Mesenchymal stem cell (in vitro differentiated cells and primary cell): ENCODE measurements at regions not wholly inside any gene's neighbourhood (a gene's known extent, or its start where the extent isn't known, plus 50 kb on each side); places are given as distances from the start of the nearest gene placed in this dataset.

Experiments
- DNase-seq: peaks from one replicate; pipeline ENCODE4 v3.0.0-alpha.2; 2013
- H2AFZ ChIP-seq: one replicate; pipeline ENCODE4 v1.6.1; 2013; ENCODE audit warnings: low read depth, mild to moderate bottlenecking, control low read depth, inconsistent platforms, low read length, moderate library complexity
- H2AK5ac ChIP-seq: 2 replicates; pipeline ENCODE4 v1.6.1; 2013; ENCODE audit warnings: low read length, moderate library complexity, mild to moderate bottlenecking, inconsistent platforms; ENCODE audit not compliant: severe bottlenecking
- H2BK120ac ChIP-seq: one replicate; pipeline ENCODE4 v1.6.1; 2013; ENCODE audit warnings: low read depth, mild to moderate bottlenecking, inconsistent platforms, low read length, moderate library complexity
- H2BK12ac ChIP-seq, 2 experiments: one replicate each; pipeline ENCODE4 v1.6.1; 2013; ENCODE audit warnings: inconsistent platforms in 2 of 2, low read length in 2 of 2, mild to moderate bottlenecking in 2 of 2, moderate library complexity in 2 of 2, control low read depth in 1 of 2
- H2BK15ac ChIP-seq: one replicate; pipeline ENCODE4 v1.6.1; 2013; ENCODE audit warnings: mild to moderate bottlenecking, low read depth, inconsistent platforms; ENCODE audit not compliant: poor library complexity, severe bottlenecking
- H2BK5ac ChIP-seq: 2 replicates; pipeline ENCODE4 v1.6.1; 2013; ENCODE audit warnings: low read depth, mild to moderate bottlenecking, low read length, control low read depth, inconsistent platforms; ENCODE audit not compliant: poor library complexity, severe bottlenecking
- H3K14ac ChIP-seq, 2 experiments: one replicate each; pipeline ENCODE4 v1.6.1; 2013; ENCODE audit warnings: inconsistent platforms in 2 of 2, low read length in 2 of 2, control low read depth in 1 of 2, mild to moderate bottlenecking in 1 of 2, moderate library complexity in 1 of 2
- H3K18ac ChIP-seq, 2 experiments: one replicate each; pipeline ENCODE4 v1.6.1; 2013; ENCODE audit warnings: inconsistent platforms in 2 of 2, low read length in 2 of 2, control low read depth in 1 of 2, low read depth in 1 of 2, mild to moderate bottlenecking in 1 of 2
- H3K23ac ChIP-seq, 2 experiments: one replicate each; pipeline ENCODE4 v1.6.1; 2013; ENCODE audit warnings: inconsistent platforms in 2 of 2, low read length in 2 of 2, mild to moderate bottlenecking in 2 of 2, moderate library complexity in 2 of 2, control low read depth in 1 of 2
- H3K27ac ChIP-seq: 2 replicates; pipeline ENCODE4 v1.5.1; 2013; ENCODE audit warnings: mild to moderate bottlenecking, moderate library complexity, low read length, control low read depth, inconsistent platforms; ENCODE audit not compliant: poor library complexity, severe bottlenecking
- H3K27me3 ChIP-seq, 2 experiments: 2 replicates each; pipeline versions ENCODE4 v1.6.1 to v1.7.0; 2013; ENCODE audit warnings: low read length in 2 of 2, mild to moderate bottlenecking in 2 of 2, moderate library complexity in 2 of 2, control low read depth in 1 of 2, inconsistent platforms in 1 of 2; ENCODE audit not compliant: control insufficient read depth in 1 of 2, insufficient read depth in 1 of 2
- H3K36me3 ChIP-seq, 2 experiments: 2 replicates each; pipeline versions ENCODE4 v1.6.1 to v1.7.0; 2013; ENCODE audit warnings: low read length in 2 of 2, control low read depth in 1 of 2, inconsistent platforms in 1 of 2, low read depth in 1 of 2, mild to moderate bottlenecking in 1 of 2; ENCODE audit not compliant: insufficient read depth in 2 of 2, control insufficient read depth in 1 of 2
- H3K4ac ChIP-seq, 2 experiments: one replicate each; pipeline ENCODE4 v1.6.1; 2013; ENCODE audit warnings: inconsistent platforms in 2 of 2, low read length in 2 of 2, mild to moderate bottlenecking in 2 of 2, moderate library complexity in 2 of 2, control low read depth in 1 of 2, low read depth in 1 of 2
- H3K4me1 ChIP-seq: 2 replicates; pipeline ENCODE4 v1.6.1; 2013; ENCODE audit warnings: low read depth, low read length, control low read depth; ENCODE audit not compliant: control insufficient read depth, insufficient read depth
- H3K4me2 ChIP-seq: 2 replicates; pipeline ENCODE4 v1.6.1; 2013; ENCODE audit warnings: low read length, mild to moderate bottlenecking, inconsistent platforms; ENCODE audit not compliant: poor library complexity, severe bottlenecking
- H3K4me3 ChIP-seq, 2 experiments: 2 replicates each; pipeline versions ENCODE4 v1.5.1 to v1.7.0; 2013; ENCODE audit warnings: low read length in 2 of 2, mild to moderate bottlenecking in 2 of 2, control low read depth in 1 of 2, low read depth in 1 of 2; ENCODE audit not compliant: insufficient read depth in 1 of 2
- H3K79me1 ChIP-seq: replicated peaks from 2 replicates; pipeline ENCODE4 v1.6.1; 2013; ENCODE audit warnings: mild to moderate bottlenecking, control low read depth, low read length, inconsistent platforms; ENCODE audit not compliant: poor library complexity, severe bottlenecking
- H3K9ac ChIP-seq: 2 replicates; pipeline ENCODE4 v1.7.0; 2013; ENCODE audit warnings: mild to moderate bottlenecking, low read length, moderate library complexity
- H3K9me3 ChIP-seq: 2 replicates; pipeline ENCODE4 v1.7.0; 2013; ENCODE audit warnings: mild to moderate bottlenecking, low read length; ENCODE audit not compliant: control insufficient read depth
- H4K8ac ChIP-seq: one replicate; pipeline ENCODE4 v1.6.1; 2013; ENCODE audit warnings: inconsistent platforms, mild to moderate bottlenecking, low read length, moderate library complexity
- H4K91ac ChIP-seq: one replicate; pipeline ENCODE4 v1.6.1; 2013; ENCODE audit warnings: mild to moderate bottlenecking, low read length, inconsistent platforms
- WGBS: methylation state at CpG from one replicate; pipeline ENCODE4 v1.1.7; 2013; ENCODE audit warnings: mixed read lengths; 5-methylcytosine and 5-hydroxymethylcytosine counted together

GRCh38 chr5:54764102-54765090 is 221.0 kb downstream of the ESM1 start:
- 95% methylated on average over 5 of the region's 5 CpGs for WGBS
- Histone ChIP-seq H3K27ac (no peak overlapping the region), H3K4me1 (peaks cover 2% of the 10 kb centered on the region), H2AFZ (peak overlapping the region; percentile 19), H2BK120ac (peak overlapping the region; percentile 27), H3K9ac (no peak overlapping the region), H3K4ac (peak overlapping the region in 1 of 2 experiments; percentile 29), H2BK5ac (no peak overlapping the region), H3K4me2 (no peak overlapping the region), H2BK15ac (no peak overlapping the region), H3K36me3 (no peaks in the 10 kb centered on the region), H3K23ac (no peak overlapping the region), H3K79me1 (no peaks in the 10 kb centered on the region), H3K27me3 (no peaks in the 10 kb centered on the region), H4K91ac (no peak overlapping the region), H3K4me3 (no peak overlapping the region), H3K14ac (peak overlapping the region in 1 of 2 experiments; percentile 74), H4K8ac (no peak overlapping the region), H3K9me3 (no peaks in the 10 kb centered on the region), H2BK12ac (peak overlapping the region; percentile 11 to 81), H3K18ac (peak overlapping the region; percentile 19 to 72), H2AK5ac (no peak overlapping the region)
- DNase-seq: no peak

- Histone ChIP-seq H2AFZ (no peak overlapping the region), H3K79me1 (no peaks in the 10 kb centered on the region), H3K4me1 (peaks cover 2% of the 10 kb centered on the region), H2BK5ac (no peak overlapping the region), H2BK120ac (no peak overlapping the region), H3K27ac (no peak overlapping the region), H3K4me2 (no peak overlapping the region), H4K91ac (no peak overlapping the region), H3K23ac (no peak overlapping the region), H2AK5ac (no peak overlapping the region), H4K8ac (no peak overlapping the region), H3K18ac (no peak overlapping the region), H3K27me3 (no peaks in the 10 kb centered on the region), H3K9me3 (no peaks in the 10 kb centered on the region), H3K9ac (peak overlapping the region; percentile 40), H3K4me3 (no peak overlapping the region), H3K36me3 (no peaks in the 10 kb centered on the region), H3K4ac (no peak overlapping the region), H2BK12ac (no peak overlapping the region), H3K14ac (no peak overlapping the region), H2BK15ac (no peak overlapping the region)
- peak; percentile 94 for DNase-seq
- WGBS: 13% methylated on average over 1 of the region's 2 CpGs
These were observed 224.1 kb downstream of the ESM1 start for GRCh38 chr5:54761213-54761701.

GRCh38 chr5:54760182-54760935 is 225.0 kb downstream of the ESM1 start:
- no peak overlapping the region for H2AK5ac ChIP-seq
- H4K8ac ChIP-seq: peak overlapping the region; percentile 38
- peaks cover 2% of the 10 kb centered on the region for H3K4me1 ChIP-seq
- H2BK12ac ChIP-seq: peak overlapping the region; percentile 96
- no peaks in the 10 kb centered on the region for H3K36me3 ChIP-seq
- peak overlapping the region; percentile 49 to 59 for H3K18ac ChIP-seq
- no peak overlapping the region for H3K4me3 ChIP-seq
- peak overlapping the region; percentile 69 to 76 for H3K4ac ChIP-seq
- no peak overlapping the region for H3K23ac ChIP-seq
- H2BK15ac ChIP-seq: no peak overlapping the region
- WGBS: 79% methylated on average over 5 of the region's 6 CpGs
- no peaks in the 10 kb centered on the region for H3K27me3 ChIP-seq
- H3K9ac ChIP-seq: peak overlapping the region; percentile 25
- peak; percentile 73 for DNase-seq
- H2BK120ac ChIP-seq: peak overlapping the region; percentile 45
- no peak overlapping the region for H3K4me2 ChIP-seq
- H4K91ac ChIP-seq: no peak overlapping the region
- H3K14ac ChIP-seq: peak overlapping the region in 1 of 2 experiments; percentile 48
- H2BK5ac ChIP-seq: no peak overlapping the region
- no peaks in the 10 kb centered on the region for H3K79me1 ChIP-seq
- no peak overlapping the region for H2AFZ ChIP-seq
- no peak overlapping the region for H3K27ac ChIP-seq
- H3K9me3 ChIP-seq: no peaks in the 10 kb centered on the region

GRCh38 chr5:54758038-54758437 is 227.4 kb downstream of the ESM1 start:
- H4K91ac ChIP-seq: no peak overlapping the region

More at GRCh38 chr5:54758038-54758437, 227.4 kb downstream of the ESM1 start:
- no peak overlapping the region for H2BK12ac ChIP-seq
- H3K14ac ChIP-seq: no peak overlapping the region
- no peak overlapping the region for H3K27ac ChIP-seq
- H3K36me3 ChIP-seq: no peaks in the 10 kb centered on the region
- no peak overlapping the region for H2AFZ ChIP-seq
- peak; percentile 83 for DNase-seq
- H3K18ac ChIP-seq: peak overlapping the region in 1 of 2 experiments; percentile 42
- H2BK15ac ChIP-seq: no peak overlapping the region
- no peak overlapping the region for H3K4me3 ChIP-seq
- H3K4ac ChIP-seq: no peak overlapping the region
- no peaks in the 10 kb centered on the region for H3K79me1 ChIP-seq
- H3K4me1 ChIP-seq: peaks cover 2% of the 10 kb centered on the region
- peak overlapping the region; percentile 35 for H3K9ac ChIP-seq
- H3K9me3 ChIP-seq: no peaks in the 10 kb centered on the region
- no peak overlapping the region for H3K4me2 ChIP-seq
- H2BK120ac ChIP-seq: no peak overlapping the region
- no peak overlapping the region for H3K23ac ChIP-seq
- peak overlapping the region; percentile 43 for H4K8ac ChIP-seq
- no peak overlapping the region for H2BK5ac ChIP-seq
- 68% methylated on average over 4 of the region's 4 CpGs for WGBS
- no peak overlapping the region for H2AK5ac ChIP-seq
- H3K27me3 ChIP-seq: no peaks in the 10 kb centered on the region
